ENCODE measurements at regions not wholly inside any gene's neighbourhood (a gene's known extent, or its start where the extent isn't known, plus 50 kb on each side); places are given as distances from the start of the nearest gene placed in this dataset.

DNA sequence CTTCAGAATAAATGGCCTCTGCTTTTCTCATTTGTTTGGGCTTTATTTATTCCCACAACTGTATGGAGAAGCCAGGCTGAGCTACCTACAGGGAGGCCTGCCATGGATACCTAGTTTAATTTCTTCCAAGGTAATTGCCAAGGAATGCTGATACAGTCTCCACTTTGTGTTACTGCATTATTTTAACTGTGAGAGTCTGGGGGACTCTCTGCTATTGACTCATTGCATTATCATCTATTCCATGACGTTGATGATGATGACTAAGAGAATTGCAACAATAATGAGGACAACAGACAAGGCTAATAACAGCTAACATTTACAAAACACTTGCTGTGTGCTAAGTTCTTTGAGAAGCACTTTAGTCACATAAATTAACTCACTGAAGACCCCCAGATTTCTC, 88.3 kb upstream of the COL21A1 start:
- Histone ChIP-seq H3K27ac (peak overlapping the region; percentile 87), H3K4me3 (no peak overlapping the region), H4K20me1 (ENCODE audit: insufficient read depth) (no peaks in the 10 kb centered on the region), H3K9ac (peak overlapping the region; percentile 57), H2AFZ (no peak overlapping the region), H3K36me3 (ENCODE audit: low read depth) (no peaks in the 10 kb centered on the region), H3K4me2 (ENCODE audit: unreplicated experiment) (peak overlapping the region; percentile 44), H3K9me3 (ENCODE audit: low read depth) (no peaks in the 10 kb centered on the region), H3K9me2 (ENCODE audit: insufficient read depth) (no peaks in the 10 kb centered on the region), H3K79me2 (ENCODE audit: insufficient read depth) (no peaks in the 10 kb centered on the region), H3K4me1 (ENCODE audit: insufficient read depth) (peaks cover 22% of the 10 kb centered on the region), H3F3A (ENCODE audit: insufficient read depth) (peaks cover 26% of the 10 kb centered on the region), H3K27me3 (replicated peaks; ENCODE audit: insufficient read depth) (no peaks in the 10 kb centered on the region)
- in situ Hi-C loops (cut with MboI): no loop called here
- WGBS, 2 experiments (ENCODE audit: low coverage in 1 of 2, low lambda C conversion rate in 2 of 2, missing lambda C conversion rate in 2 of 2): 0% methylated on average over 1 of the region's 1 CpG
- DNase-seq: peak; percentile 88
- no peak for TF ChIP-seq EZH2 (IDR thresholded peaks at IDR 0.05; ENCODE audit: insufficient read depth, poor library complexity, severe bottlenecking)
- TF ChIP-seq EZH2phosphoT487 (IDR thresholded peaks at IDR 0.05; ENCODE audit: insufficient read depth, low read depth): no peak

DNA sequence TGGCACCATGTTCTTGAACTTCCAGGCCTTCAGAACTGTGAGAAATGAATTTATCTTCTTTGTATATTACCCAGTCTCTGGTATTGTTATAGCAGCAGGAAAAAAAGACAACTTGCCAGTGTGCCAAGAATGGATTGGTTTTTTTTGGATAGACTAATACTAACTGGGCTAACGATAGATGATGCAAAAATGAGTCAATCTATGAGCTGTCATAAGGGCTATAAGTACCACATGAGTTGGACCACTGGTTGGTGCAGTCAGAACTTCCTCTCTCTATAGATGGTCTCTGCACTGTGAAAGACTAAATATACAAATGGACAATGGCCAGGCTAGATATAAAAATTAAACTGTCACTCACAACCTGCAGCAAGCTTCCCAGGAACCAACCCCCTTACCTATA, 87.6 kb upstream of the COL21A1 start:
- Histone ChIP-seq H2AFZ (no peak overlapping the region), H3K27me3 (replicated peaks; ENCODE audit: insufficient read depth) (no peaks in the 10 kb centered on the region), H3K79me2 (ENCODE audit: insufficient read depth) (no peaks in the 10 kb centered on the region), H3K9me3 (ENCODE audit: low read depth) (no peaks in the 10 kb centered on the region), H4K20me1 (ENCODE audit: insufficient read depth) (no peaks in the 10 kb centered on the region), H3F3A (ENCODE audit: insufficient read depth) (peaks cover 26% of the 10 kb centered on the region), H3K4me3 (no peak overlapping the region), H3K4me1 (ENCODE audit: insufficient read depth) (peaks cover 24% of the 10 kb centered on the region), H3K9ac (peak overlapping the region; percentile 57), H3K9me2 (ENCODE audit: insufficient read depth) (no peaks in the 10 kb centered on the region), H3K36me3 (ENCODE audit: low read depth) (no peaks in the 10 kb centered on the region), H3K27ac (peak overlapping the region; percentile 87), H3K4me2 (ENCODE audit: unreplicated experiment) (peak overlapping the region; percentile 44)
- peak; percentile 88 for DNase-seq
- TF ChIP-seq EZH2 (IDR thresholded peaks at IDR 0.05; ENCODE audit: insufficient read depth, poor library complexity, severe bottlenecking) (no peak), EZH2phosphoT487 (IDR thresholded peaks at IDR 0.05; ENCODE audit: insufficient read depth, low read depth) (no peak)
- 0% methylated on average over 1 of the region's 1 CpG for WGBS, 2 experiments (ENCODE audit: low coverage in 1 of 2, low lambda C conversion rate in 2 of 2, missing lambda C conversion rate in 2 of 2)
- in situ Hi-C loops (cut with MboI): no loop called here

- H3K4me2 ChIP-seq (ENCODE audit: unreplicated experiment): no peak overlapping the region
- H4K20me1 ChIP-seq (ENCODE audit: insufficient read depth): no peaks in the 10 kb centered on the region
- no peaks in the 10 kb centered on the region for H3K9me2 ChIP-seq (ENCODE audit: insufficient read depth)
- H3F3A ChIP-seq (ENCODE audit: insufficient read depth): peaks cover 5% of the 10 kb centered on the region
- H3K27me3 ChIP-seq (replicated peaks; ENCODE audit: insufficient read depth): no peaks in the 10 kb centered on the region
- H3K27ac ChIP-seq: no peak overlapping the region
- H2AFZ ChIP-seq: peak overlapping the region; percentile 35; the same call in 1 of the 2 replicates
- H3K4me3 ChIP-seq: no peak overlapping the region
- WGBS, 2 experiments (ENCODE audit: low coverage in 1 of 2, low lambda C conversion rate in 2 of 2, missing lambda C conversion rate in 2 of 2): 55 to 67% methylated on average over 3 of the region's 3 CpGs
- H3K9me3 ChIP-seq (ENCODE audit: low read depth): no peaks in the 10 kb centered on the region
- TF ChIP-seq EZH2phosphoT487 (IDR thresholded peaks at IDR 0.05; ENCODE audit: insufficient read depth, low read depth) (no peak), EZH2 (IDR thresholded peaks at IDR 0.05; ENCODE audit: insufficient read depth, poor library complexity, severe bottlenecking) (no peak)
- H3K9ac ChIP-seq: no peak overlapping the region
- H3K4me1 ChIP-seq (ENCODE audit: insufficient read depth): peaks cover 16% of the 10 kb centered on the region
- H3K79me2 ChIP-seq (ENCODE audit: insufficient read depth): no peaks in the 10 kb centered on the region
- peak; percentile 62 for DNase-seq
- in situ Hi-C loops (cut with MboI): no loop called here
- no peaks in the 10 kb centered on the region for H3K36me3 ChIP-seq (ENCODE audit: low read depth)
These were observed 82.1 kb upstream of the COL21A1 start for GRCh38 chr6:56329271-56330050.

GRCh38 chr6:56328728-56329090, 81.3 kb upstream of the COL21A1 start:
- Histone ChIP-seq H4K20me1 (ENCODE audit: insufficient read depth) (no peaks in the 10 kb centered on the region), H3K36me3 (ENCODE audit: low read depth) (no peaks in the 10 kb centered on the region), H3K4me1 (ENCODE audit: insufficient read depth) (peaks cover 12% of the 10 kb centered on the region), H3K9ac (no peak overlapping the region), H3K9me2 (ENCODE audit: insufficient read depth) (no peaks in the 10 kb centered on the region), H3K4me2 (ENCODE audit: unreplicated experiment) (no peak overlapping the region), H3K27me3 (replicated peaks; ENCODE audit: insufficient read depth) (no peaks in the 10 kb centered on the region), H3K79me2 (ENCODE audit: insufficient read depth) (no peaks in the 10 kb centered on the region), H3K27ac (no peak overlapping the region), H3K4me3 (no peak overlapping the region), H2AFZ (no peak overlapping the region), H3K9me3 (ENCODE audit: low read depth) (no peaks in the 10 kb centered on the region), H3F3A (ENCODE audit: insufficient read depth) (no peaks in the 10 kb centered on the region)
- DNase-seq: no peak
- TF ChIP-seq EZH2 (IDR thresholded peaks at IDR 0.05; ENCODE audit: insufficient read depth, poor library complexity, severe bottlenecking) (no peak), EZH2phosphoT487 (IDR thresholded peaks at IDR 0.05; ENCODE audit: insufficient read depth, low read depth) (no peak)
- in situ Hi-C loops (cut with MboI): no loop called here
- 94% methylated on average over 5 of the region's 5 CpGs for WGBS, 2 experiments (ENCODE audit: low coverage in 1 of 2, low lambda C conversion rate in 2 of 2, missing lambda C conversion rate in 2 of 2)
